H7 (cell line): ENCODE measurements at regions not wholly inside any gene's neighbourhood (a gene's known extent, or its start where the extent isn't known, plus 50 kb on each side); places are given as distances from the start of the nearest gene placed in this dataset.
"Not testable (repeated sequence)": the region's sequence is repeated elsewhere in the genome, so short reads cannot be mapped to it uniquely, and the experiment has no call there.

ENCODE experiments used
- DNase-seq: peaks from one replicate; pipeline ENCODE4 v3.0.0; 2012
- H3K27me3 ChIP-seq: 2 replicates; pipeline ENCODE4 v1.6.0; 2011; ENCODE audit warnings: mild to moderate bottlenecking, low read length; ENCODE audit not compliant: control insufficient read depth, insufficient read depth
- H3K36me3 ChIP-seq: replicated peaks from 2 replicates; pipeline ENCODE4 v1.5.1; 2011; ENCODE audit warnings: low read length; ENCODE audit not compliant: control insufficient read depth, insufficient read depth
- H3K4me3 ChIP-seq: 2 replicates; pipeline ENCODE4 v1.5.1; 2011; ENCODE audit warnings: low read depth, mild to moderate bottlenecking, control low read depth, low read length, moderate library complexity; ENCODE audit not compliant: insufficient read depth

DNA sequence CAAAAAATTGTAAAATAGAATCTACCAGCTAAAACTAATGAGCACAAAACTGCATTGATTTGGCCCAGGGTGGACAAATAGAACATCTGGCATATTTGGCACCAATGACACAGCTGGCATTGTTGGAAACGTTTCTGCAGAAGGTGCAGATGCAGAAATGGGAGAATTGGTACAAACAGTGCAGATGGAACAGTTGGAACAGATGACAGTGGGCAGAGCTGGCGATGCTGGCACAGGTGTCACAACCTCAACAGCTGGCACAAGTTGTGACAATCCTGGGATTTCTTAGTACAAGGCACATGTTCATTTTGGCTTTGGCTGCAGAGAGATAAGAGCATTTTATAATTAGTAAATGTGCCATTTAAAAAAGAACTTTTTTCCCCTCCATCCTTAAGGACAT is 91.1 kb upstream of the ZBTB18 start:
- H3K4me3 ChIP-seq: no peak overlapping the region
- no peak for DNase-seq
- H3K36me3 ChIP-seq: no peaks in the 10 kb centered on the region
- H3K27me3 ChIP-seq: no peaks in the 10 kb centered on the region

DNA sequence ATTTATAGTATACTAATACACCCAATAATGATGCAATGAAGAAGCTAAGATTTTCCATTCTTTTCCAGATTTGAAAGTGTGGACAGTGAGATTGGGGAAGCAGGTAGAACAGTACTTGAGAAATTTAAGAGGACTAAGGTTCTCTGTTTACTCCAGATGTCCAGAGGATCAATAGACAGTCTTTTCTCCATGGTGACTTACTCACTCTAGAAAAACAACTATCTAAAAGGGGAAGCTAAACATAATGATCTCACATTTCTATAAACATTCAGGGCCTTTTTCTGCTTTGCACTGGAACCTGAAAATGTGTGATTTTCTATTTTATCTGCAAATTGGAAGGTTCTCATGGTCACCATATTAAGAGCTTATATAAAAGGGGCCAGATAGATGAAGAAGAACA is 93.9 kb upstream of the ZBTB18 start:
- no peak overlapping the region for H3K4me3 ChIP-seq
- no peak for DNase-seq
- no peaks in the 10 kb centered on the region for H3K27me3 ChIP-seq
- H3K36me3 ChIP-seq: no peaks in the 10 kb centered on the region

DNA sequence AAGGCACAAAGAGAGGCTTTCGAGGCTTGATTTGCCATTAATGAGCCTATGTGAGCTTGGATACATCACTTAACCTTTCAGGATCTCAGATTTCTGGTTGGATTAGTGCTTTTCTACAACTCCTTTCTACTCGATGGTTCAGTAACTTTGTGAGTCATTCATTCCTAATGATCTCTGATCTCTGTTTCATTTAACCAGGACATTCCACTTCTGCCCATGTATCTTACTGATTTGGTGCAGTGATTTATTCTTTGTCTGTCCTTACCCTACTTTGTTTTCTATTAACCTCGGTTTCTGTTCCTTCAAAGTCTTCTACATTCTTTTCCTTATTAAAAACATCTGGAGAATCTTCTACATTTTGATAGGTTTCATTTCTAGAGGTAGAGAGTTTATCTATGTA is 94.6 kb upstream of the ZBTB18 start:
- no peaks in the 10 kb centered on the region for H3K36me3 ChIP-seq
- no peak overlapping the region for H3K4me3 ChIP-seq
- H3K27me3 ChIP-seq: no peaks in the 10 kb centered on the region
- no peak for DNase-seq

DNA sequence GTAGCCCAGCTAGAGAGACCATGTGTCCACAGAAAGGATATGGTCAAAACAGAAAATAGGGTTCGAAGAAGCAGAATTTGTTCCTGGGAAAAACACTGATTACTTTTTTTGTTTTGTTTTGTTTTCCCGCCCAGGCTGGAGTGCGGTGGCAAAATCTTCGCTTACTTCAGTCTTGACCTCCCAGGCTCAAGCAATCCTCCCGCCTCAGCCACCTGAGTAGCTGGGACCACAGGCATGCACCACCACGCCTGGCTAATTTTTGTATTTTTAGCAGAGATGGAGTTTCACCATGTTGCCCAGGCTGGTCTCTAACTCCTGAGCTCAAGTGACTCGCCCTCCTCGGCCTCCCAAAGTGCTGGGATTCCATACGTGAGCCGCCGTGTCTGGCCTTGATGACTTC is 99.9 kb upstream of the ZBTB18 start:
- not testable (repeated sequence) for DNase-seq, H3K27me3 ChIP-seq

DNA sequence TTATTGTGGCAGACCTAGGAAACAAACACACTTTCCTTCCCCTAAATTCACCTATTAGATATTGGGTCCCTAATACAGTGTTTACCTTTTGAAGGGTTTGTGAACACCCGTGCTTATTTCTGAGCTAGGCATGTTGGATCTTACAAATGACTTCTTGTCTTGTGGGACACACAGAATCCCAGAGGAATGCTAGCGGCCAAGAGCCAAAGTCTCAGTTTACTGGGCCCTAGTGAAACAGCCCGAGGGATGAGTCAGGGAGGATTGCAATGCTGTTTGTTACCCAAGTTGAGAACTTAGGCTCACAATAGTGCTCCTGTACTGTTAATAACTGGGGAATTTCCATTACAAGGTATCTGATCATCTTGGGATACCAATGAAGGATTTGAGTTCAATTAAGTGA is 100.1 kb upstream of the AKT3 start:
- no peaks in the 10 kb centered on the region for H3K36me3 ChIP-seq
- peaks cover 4% of the 10 kb centered on the region; the same call in 1 of the 2 replicates for H3K27me3 ChIP-seq
- no peak overlapping the region for H3K4me3 ChIP-seq
- DNase-seq: no peak

More for the DNA sequence above, 99.9 kb upstream of the ZBTB18 start:
- not testable (repeated sequence) for H3K36me3 ChIP-seq, H3K4me3 ChIP-seq

DNA sequence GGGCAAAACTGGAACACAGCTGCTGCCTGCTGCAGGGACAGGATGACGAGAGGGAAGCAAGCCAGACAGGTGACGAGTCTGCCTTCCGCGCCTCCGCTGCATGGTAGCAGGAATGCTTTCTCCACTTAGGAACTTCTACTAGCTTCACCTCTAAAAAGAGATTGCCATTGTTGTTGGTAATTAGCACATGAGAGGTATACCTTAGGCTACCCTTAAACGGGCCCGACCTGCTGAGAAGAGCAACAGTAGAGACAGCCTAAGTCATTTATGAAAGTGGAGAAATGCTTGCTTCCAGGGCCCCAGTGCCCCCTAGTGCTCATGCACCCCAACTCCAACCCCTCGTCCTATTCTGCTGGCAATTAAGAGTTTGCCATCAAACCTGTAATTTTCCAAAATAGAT is 96.9 kb upstream of the AKT3 start:
- no peak overlapping the region for H3K4me3 ChIP-seq
- DNase-seq: peak; percentile 78
- H3K36me3 ChIP-seq: no peaks in the 10 kb centered on the region
- H3K27me3 ChIP-seq: peaks cover 4% of the 10 kb centered on the region

DNA sequence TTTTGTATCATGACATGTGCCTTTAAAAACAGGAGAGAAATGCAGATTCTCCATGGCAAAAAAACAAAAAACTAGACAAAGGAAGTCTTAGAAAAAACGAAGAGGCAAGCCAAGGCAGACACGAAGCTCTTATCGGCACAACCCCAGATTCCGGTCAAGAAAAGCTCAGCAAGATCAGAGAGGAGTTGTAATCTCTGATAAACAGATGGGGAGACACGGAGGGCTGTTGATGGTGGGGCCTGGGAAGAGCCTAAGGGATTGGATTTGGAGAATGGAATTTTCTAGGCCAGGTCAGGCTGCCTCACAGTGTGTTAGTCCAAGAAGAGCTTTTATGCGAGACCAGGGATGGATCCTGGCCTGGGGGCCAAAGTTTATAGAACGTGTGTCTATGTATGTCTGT is 96.2 kb upstream of the AKT3 start:
- Histone ChIP-seq H3K4me3 (no peak overlapping the region), H3K36me3 (no peaks in the 10 kb centered on the region), H3K27me3 (peaks cover 4% of the 10 kb centered on the region)
- DNase-seq: no peak

DNA sequence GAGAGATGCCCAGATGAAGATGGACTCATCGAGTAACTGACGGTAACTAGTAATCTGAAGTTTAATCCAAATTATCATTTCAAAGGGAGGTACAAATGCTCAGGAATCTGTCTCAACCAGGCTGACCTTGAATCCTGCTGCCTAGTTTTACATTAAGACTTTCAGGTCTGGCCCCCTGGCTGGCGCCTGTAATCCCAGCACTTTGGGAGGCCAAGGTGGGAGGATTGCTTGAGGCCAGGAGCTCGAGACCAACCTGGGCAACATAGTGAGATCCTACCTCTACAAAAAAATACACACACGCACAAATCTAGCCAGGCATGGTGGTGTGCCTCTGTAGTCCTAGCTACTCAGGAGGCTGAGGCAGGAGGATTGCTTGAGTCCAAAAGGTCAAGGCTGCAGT is 95.7 kb upstream of the AKT3 start:
- H3K36me3 ChIP-seq: no peaks in the 10 kb centered on the region
- no peak for DNase-seq
- H3K4me3 ChIP-seq: no peak overlapping the region
- peaks cover 4% of the 10 kb centered on the region for H3K27me3 ChIP-seq

DNA sequence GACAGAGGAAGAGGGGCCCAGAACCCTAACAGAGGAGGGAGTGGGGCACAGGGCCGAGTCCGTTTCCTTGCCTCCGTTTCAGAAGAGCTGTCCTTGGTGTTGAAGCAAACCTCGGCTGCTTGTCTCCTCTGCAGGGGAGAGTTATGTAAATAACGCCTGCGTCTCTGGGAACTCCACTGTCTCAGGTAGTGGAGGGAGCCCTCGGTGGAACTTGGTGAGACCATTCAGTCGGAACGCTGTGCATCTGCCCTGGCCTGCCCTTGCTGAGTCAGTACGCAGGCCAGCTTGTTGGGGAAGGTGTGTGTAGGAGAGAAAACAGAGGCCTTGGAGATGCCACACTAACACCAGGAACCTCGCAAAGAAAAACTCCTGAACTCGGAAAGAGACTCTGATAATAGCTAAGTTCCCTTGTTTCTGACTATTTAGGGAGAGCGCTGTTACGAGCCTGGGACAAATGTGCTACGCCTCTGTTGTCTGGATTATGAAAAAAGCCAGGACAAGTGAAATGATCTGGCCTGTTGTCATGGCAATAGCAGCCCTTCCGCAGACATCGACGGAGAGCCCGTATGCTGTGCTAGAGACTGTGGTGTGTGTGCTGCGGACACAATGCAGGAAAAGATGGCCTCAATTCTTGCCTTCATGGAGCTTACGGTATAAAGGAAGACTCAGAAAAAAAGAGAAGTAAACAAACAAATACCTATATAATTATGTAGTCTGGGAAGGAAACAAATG is 94.6 kb upstream of the AKT3 start:
- peak; percentile 74 for DNase-seq
- peaks cover 4% of the 10 kb centered on the region for H3K27me3 ChIP-seq
- H3K36me3 ChIP-seq: no peaks in the 10 kb centered on the region
- H3K4me3 ChIP-seq: peak overlapping the region; percentile 18; the same call in 1 of the 2 replicates

DNA sequence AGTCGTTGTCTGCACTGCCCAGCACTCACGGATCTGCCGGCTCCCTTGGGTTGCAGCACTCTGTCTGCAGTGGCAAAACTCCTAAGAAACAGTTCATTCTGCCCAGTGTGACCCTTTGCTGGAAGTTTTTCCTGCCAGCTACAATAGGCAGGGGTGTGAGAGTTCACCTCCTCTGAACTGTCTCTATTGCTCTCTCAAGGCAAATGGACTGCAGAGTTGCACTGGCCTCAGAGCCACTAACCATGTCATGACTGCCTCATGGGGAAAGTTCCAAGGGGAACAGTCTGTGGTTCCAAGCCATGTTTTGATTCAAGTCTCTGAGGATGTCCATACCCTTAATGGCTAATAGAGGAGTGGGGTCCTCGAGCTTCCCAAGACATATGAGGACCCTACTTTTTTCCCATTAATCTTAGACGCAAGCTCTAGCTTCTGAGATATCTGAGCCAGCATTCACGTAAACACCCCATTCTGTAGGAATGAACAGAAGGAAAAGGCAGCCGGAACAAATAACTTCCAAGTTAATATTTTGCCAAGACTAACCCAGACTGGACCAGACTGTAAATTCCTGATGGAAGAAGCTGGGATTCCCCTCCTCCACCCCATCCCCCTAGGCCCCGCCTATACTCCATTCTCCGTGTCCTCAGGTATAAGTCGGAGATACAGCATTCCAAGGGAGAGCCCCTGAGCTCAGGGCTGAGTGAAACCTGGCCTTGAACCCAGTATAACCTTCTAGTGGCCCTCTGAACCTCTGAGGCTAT is 93.8 kb upstream of the AKT3 start:
- DNase-seq: peak; percentile 67
- peaks cover 4% of the 10 kb centered on the region for H3K27me3 ChIP-seq
- peak overlapping the region; percentile 18; the same call in 1 of the 2 replicates for H3K4me3 ChIP-seq
- no peaks in the 10 kb centered on the region for H3K36me3 ChIP-seq

DNA sequence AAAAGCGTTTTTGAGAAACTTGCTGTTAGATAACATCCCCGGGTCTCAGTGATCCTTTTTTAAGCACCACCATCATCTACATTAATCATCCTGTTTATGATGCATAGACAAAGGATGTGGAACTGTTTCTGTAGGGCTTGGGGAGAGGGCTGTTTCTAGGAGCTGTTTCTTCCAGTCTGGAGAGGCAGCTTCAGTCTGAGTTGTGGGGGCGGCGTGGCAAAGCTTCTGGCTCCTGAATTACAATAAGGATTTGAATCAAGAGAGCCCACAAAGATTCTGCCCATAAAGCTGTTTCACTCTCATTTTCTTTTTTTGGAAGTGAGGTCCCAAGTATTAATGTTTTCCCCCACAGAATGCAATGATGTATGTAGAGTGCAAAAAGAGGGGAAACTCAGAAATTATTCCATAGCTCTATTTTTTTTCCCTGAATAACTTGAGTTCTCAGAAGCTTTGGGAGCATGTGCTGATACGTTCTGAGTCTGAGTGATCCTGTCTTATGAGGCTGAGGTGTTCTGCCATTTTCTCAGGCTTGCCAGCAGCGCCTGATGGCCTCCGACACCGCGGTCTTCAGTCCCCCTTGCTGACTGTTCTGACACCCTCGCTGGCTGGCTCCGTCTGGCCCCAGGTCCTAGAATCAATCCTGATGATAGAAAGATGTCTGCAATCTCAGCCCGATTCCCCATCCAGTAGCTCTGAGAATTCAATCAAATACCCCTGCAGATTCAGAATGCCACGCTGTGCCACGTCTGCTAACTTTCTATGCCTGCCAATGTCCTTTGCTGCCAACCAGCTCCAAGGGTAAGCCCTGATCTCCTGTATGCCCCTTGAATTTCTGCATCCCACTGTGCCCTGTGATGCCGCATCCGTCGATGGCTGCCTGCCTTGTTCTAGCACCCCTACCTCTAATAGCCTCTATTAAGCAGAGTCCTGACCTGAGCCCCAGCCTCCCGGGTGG is 92.4 kb upstream of the AKT3 start:
- Histone ChIP-seq H3K27me3 (peaks cover 4% of the 10 kb centered on the region), H3K4me3 (no peak overlapping the region), H3K36me3 (no peaks in the 10 kb centered on the region)
- DNase-seq: no peak

DNA sequence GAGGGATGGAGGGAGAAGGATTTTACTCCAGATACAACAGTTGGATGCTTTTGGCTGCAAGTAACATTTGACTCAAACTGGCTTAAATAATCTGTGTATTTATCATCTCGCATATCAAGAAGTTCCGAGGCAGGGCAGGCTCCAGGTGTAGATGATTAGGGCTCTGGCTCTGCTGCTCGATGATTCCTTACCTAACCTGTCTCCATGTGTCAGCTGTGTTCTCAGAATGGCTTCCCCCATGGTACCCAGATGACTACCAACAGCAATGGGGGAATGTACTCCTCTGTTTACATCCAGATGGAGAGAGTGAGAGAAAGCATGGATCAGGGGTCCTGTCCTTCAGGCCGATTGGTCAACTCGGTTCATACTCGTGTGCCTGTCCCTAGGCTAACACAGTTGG is 90.4 kb upstream of the AKT3 start:
- no peak for DNase-seq
- Histone ChIP-seq H3K27me3 (no peaks in the 10 kb centered on the region; the same call in 1 of the 2 replicates), H3K4me3 (no peak overlapping the region), H3K36me3 (no peaks in the 10 kb centered on the region)

DNA sequence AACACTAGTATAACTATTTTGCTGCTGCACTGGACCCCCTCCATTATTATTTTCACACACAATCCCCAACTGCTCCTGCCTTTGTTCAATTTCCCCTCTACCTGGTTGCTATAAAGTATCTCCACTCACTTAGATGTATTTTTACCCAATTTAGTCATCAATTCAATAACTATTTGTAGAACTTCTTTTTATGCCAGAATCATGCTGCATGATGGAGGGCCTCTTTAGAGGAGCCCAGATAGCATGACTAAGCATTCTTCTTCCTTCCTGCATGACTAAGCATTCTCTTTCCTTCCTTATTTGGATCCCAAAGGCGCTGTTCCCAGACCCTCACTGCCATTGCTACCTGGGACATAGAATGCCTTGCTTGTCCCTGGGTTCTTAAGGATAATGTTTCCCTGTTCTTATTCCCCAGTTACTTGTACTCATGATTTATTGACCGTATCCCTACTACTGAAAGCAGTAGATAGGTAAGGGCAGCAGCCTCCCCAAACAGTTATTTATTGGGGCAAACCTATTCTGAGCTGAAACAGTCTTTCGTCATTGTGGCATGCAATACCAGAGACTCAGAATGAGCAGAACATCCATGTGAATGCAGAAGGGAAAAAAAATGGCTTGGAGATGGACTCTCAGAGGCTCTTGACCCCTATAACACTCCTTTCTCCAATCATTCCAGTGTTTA is 89.3 kb upstream of the AKT3 start:
- DNase-seq: no peak
- Histone ChIP-seq H3K4me3 (no peak overlapping the region), H3K36me3 (no peaks in the 10 kb centered on the region), H3K27me3 (no peaks in the 10 kb centered on the region; the same call in 1 of the 2 replicates)

DNA sequence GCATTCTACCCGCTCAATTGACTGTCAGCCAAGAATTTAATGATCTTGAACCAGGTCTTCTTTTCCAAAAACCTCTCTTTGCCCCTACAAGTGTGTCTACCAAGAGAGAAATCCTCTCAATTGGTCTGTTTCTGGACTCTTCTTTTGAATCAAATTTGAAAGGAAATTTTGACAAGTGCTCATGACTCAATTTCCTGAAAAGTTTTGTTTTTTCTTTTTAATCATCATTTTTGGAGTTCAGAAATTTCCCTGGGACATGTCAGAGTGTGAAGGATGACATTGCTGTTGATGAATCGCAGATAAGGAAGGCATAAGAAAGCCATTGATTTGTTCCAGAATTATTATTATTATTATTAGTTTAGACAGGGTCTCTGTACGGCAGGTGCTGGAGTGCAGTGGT is 88.2 kb upstream of the AKT3 start:
- Histone ChIP-seq H3K4me3 (no peak overlapping the region), H3K36me3 (no peaks in the 10 kb centered on the region), H3K27me3 (no peaks in the 10 kb centered on the region; the same call in 1 of the 2 replicates)
- DNase-seq: no peak
